GM12872 (cell line): ENCODE measurements at regions not wholly inside any gene's neighbourhood (a gene's known extent, or its start where the extent isn't known, plus 50 kb on each side); places are given as distances from the start of the nearest gene placed in this dataset.

Experiments used
- TF ChIP-seq, protein P1 (sequence below): IDR thresholded peaks from 3 replicates; pipeline ENCODE4 v1.5.1; 2011; ENCODE audit warnings: low read depth, mild to moderate bottlenecking, low read length, moderate library complexity; ENCODE audit not compliant: insufficient read depth

DNA sequence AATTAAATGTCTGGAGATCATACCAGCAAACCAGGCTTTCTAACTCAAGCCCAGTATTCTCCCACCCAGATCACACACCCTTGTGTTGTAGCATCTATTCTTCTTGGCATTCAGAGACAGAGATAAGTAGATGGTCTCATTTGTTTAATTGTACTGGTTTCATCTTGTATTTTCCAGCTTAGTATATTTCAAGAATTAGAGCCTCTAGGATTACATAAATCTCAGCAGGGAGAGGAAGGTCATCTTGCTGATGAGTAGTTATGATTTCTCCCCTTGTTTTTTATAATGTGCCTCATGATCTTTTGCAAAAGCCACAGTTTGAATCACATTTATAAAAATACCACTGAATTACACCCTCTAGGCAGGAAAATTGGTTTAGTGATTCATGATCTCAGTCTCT lies 106.6 kb upstream of the NRSN1 start:
- TF ChIP-seq, protein P1, sequence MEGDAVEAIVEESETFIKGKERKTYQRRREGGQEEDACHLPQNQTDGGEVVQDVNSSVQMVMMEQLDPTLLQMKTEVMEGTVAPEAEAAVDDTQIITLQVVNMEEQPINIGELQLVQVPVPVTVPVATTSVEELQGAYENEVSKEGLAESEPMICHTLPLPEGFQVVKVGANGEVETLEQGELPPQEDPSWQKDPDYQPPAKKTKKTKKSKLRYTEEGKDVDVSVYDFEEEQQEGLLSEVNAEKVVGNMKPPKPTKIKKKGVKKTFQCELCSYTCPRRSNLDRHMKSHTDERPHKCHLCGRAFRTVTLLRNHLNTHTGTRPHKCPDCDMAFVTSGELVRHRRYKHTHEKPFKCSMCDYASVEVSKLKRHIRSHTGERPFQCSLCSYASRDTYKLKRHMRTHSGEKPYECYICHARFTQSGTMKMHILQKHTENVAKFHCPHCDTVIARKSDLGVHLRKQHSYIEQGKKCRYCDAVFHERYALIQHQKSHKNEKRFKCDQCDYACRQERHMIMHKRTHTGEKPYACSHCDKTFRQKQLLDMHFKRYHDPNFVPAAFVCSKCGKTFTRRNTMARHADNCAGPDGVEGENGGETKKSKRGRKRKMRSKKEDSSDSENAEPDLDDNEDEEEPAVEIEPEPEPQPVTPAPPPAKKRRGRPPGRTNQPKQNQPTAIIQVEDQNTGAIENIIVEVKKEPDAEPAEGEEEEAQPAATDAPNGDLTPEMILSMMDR: no peak

DNA sequence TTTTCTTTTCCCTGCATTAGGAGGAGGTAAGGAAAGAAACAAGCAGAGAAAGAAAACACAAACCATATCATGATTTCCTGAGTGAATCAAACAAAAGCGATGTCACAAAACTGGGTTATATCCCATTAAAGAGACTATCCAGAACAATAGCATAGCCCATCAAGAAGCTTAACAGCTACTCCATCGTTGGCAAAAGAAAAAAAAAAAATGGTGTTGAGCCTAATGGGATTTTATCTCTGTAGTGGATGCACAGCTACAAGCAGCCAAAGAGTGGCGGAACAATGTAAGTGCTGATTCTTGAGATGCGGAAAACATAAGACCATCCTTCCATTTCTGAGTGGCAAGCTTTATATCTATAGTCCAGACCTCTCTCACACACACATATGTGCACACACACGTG lies 106.2 kb upstream of the NRSN1 start:
- TF ChIP-seq, protein P1: no peak

DNA sequence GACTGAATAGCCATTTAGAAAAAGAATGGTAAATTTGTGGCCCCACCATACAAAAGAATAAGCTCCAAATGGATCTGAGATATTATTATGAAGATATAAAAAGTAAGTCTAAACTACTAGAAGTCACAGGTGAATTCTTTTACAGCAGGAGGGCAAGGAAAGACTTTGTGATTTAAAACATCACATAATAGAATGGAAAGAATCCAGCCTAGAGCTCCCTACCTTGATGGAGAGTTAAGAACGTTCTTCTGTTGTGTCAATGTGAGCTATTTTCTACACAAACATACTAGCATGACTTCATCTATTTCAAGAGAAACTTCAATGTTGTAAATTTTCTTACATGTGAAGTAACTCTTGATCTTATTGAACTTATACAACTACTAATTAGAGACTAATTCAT lies 100.0 kb upstream of the NRSN1 start:
- TF ChIP-seq, protein P1: no peak

DNA sequence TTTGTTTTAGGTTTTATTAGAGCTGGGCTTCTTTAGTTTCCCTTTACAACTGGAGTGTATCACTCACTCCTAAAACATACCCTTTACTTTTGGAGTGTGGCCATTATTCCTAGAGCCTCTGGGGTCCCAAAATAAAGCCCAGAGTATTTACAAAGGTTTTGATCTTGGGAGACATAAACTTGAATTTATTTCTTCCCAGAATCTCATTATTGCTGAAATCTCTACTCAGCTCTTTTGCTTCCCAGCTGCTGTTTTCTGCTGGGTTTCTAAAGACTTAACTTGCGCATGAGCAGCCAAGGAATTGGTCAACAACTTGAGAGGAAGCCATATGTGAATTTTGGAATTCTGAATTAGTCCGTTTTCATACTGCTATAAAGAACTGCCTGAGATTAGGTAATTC lies 94.5 kb upstream of the NRSN1 start:
- TF ChIP-seq, protein P1: no peak

DNA sequence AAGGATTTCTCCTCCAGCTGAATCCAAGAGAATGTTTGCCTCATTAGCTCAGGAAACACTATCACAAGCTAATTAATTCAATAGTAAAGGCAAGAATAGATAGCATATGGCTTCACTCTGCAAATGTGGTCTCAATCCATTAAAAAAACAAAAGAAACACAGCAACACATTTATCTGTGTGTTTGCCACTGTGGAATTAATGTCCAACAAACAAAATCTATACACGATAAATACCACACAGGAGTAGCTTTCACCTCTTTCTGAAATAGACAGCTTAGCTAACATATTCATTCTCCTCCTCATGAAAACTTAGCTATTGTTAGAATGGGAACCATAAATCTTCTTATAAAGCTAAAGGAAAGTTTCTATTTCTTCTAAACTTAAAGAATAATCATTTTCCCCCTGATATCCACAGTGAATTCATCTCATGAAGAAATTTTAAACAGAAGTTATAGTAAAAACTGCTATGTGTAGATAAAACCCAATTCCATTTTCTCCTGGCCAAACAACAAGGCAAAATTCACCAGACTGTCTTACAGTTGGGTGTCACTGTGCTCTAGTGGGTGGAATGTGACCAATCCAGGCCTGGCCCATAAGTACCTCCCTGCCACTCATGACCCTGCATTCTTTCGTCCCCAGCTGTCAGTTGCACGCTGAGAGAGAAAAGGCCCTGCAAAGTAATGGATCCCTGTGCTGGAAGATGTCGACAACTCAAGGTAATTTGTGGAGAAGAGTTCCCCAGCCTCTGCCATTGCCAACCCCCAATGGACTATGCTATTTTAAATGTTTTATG lies 92.9 kb upstream of the NRSN1 start:
- TF ChIP-seq, protein P1: no peak

DNA sequence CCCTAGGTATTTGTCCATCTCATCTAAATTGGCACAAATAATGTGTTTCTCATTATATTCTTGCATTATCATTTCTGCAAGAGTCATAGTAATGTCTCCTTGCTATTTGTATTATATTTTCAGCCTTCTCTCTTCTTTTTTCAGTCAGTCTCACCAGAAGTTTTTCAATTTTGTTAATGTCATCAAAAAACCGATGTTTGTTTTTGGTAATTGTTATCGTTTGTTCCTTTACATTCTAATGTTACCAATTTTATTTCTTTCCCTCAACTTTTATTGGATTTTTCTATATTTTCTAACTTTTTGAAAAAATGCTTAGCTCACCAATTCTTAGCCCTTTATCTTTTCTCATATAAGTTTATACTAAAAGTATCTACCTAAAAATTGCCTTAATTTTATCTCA lies 82.2 kb upstream of the NRSN1 start:
- TF ChIP-seq, protein P1: no peak

DNA sequence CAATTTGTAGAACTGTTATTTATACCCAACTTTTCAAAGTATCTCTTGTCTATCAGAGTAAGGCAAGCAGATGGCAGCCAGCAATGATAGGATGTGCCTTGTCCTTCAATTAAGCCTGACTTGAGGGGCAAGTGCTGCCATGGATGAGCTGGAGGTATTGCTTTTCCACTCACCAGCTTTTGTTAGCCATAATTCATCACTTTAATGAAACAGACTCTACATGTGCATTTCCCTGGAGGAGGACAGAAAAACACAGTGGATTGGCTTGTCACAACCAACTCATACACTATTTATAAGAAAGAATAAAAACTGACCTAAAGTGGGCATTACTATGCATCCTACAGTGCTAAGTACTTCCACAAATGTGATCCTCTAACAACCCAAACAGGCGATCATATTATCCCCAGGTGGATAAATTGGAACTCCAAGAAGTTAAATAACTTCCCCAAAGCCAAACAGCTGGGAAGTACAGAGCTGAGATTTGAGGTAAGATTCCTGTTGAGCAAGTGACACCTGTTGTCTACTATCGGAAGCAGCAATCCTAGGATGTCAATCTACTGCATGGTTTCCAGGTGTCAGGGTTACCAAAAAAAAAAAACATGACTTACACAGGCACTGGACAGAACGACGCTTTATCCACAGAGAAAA lies 73.9 kb upstream of the NRSN1 start:
- TF ChIP-seq, protein P1: no peak
